Left lung (tissue), 4 donors: ENCODE measurements at regions not wholly inside any gene's neighbourhood (a gene's known extent, or its start where the extent isn't known, plus 50 kb on each side); places are given as distances from the start of the nearest gene placed in this dataset.

Experiments used
- ATAC-seq: fragments of 200-7000 bp; cut with Tn5 transposase; one replicate; pipeline ENCODE4 v1.9.1; 2020; ENCODE audit warnings: moderate library complexity
- DNase-seq, 4 donors: peaks; one replicate each; pipeline ENCODE4 v3.0.0-alpha.2; 2013 to 2020
- H3K27ac ChIP-seq, 2 donors: fragments of 200-600 bp; sonication (generic) in 1 of 2; one replicate each; pipeline versions ENCODE4 v1.5.0 to v1.8.0; 2020 to 2021
- H3K27me3 ChIP-seq, 2 donors: fragments of 200-600 bp; sonication (generic) in 1 of 2; one replicate each; pipeline versions ENCODE4 v1.5.0 to v1.8.0; 2020 to 2021
- H3K36me3 ChIP-seq, 2 donors: fragments of 200-600 bp; sonication (generic) in 1 of 2; one replicate each; pipeline versions ENCODE4 v1.5.0 to v1.8.0; 2020 to 2021
- H3K4me1 ChIP-seq, 2 donors: fragments of 200-600 bp; one replicate each; pipeline ENCODE4 v1.8.0; 2021
- H3K4me3 ChIP-seq, 2 donors: fragments of 200-600 bp; sonication (generic) in 1 of 2; one replicate each; pipeline versions ENCODE4 v1.5.0 to v1.8.0; 2020 to 2021; ENCODE audit warnings: mild to moderate bottlenecking in 1 of 2
- H3K9me3 ChIP-seq, 2 donors: fragments of 200-600 bp; sonication (generic) in 1 of 2; one replicate each; pipeline versions ENCODE4 v1.5.0 to v1.8.0; 2020 to 2021
- intact Hi-C, 2 donors: fragments of 100-400 bp; cut with DNase I; formaldehyde crosslinking; loops; one replicate each; pipeline versions ENCODE4 v1.11.2 to v1.14.2; 2022
- TF ChIP-seq, protein P1 (sequence below), 2 donors: fragments of 200-600 bp; sonication (generic) in 1 of 2; IDR thresholded peaks; one replicate each; pipeline versions ENCODE4 v1.5.0 to v1.8.0; 2021; ENCODE audit warnings: antibody characterized with exemption in 2 of 2
- donor health status: DM: no; HTN: yes; CAD: no.
- donor health status: DM: no; HTN: no; CAD: no.

DNA sequence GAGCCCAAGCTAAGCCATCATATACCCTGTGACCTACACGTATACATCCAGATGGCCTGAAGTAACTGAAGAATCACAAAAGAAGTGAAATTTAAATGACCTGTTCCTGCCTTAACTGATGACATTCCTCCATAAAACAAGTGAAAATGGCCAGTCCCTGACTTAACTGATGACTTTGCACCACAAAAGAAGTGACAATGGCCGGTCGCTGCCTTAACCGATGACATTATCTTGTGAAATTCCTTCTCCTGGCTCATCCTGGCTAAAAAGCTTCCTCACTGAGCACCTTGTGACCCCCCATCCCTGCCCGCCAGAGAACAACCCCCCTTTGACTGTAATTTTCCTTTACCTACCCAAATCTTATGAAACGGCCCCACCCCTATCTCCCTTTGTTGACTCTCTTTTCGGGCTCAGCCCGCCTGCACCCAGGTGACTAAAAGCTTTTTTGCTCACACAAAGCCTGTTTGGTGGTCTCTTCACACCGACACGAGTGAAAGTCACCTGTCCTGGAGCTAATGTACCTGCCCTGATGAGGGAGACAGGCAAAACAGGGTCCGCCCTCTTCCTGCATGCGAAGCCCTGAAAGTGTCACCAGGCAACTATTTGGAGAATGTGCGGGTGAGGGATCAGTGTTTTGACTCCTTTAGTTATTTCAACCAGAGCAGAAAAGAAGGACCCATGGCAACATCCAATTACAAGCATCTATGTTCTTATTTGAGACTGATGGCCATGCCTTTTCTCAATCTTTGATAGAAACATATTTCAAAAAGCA, 266.1 kb downstream of the SMARCA2 start:
- TF ChIP-seq, protein P1, sequence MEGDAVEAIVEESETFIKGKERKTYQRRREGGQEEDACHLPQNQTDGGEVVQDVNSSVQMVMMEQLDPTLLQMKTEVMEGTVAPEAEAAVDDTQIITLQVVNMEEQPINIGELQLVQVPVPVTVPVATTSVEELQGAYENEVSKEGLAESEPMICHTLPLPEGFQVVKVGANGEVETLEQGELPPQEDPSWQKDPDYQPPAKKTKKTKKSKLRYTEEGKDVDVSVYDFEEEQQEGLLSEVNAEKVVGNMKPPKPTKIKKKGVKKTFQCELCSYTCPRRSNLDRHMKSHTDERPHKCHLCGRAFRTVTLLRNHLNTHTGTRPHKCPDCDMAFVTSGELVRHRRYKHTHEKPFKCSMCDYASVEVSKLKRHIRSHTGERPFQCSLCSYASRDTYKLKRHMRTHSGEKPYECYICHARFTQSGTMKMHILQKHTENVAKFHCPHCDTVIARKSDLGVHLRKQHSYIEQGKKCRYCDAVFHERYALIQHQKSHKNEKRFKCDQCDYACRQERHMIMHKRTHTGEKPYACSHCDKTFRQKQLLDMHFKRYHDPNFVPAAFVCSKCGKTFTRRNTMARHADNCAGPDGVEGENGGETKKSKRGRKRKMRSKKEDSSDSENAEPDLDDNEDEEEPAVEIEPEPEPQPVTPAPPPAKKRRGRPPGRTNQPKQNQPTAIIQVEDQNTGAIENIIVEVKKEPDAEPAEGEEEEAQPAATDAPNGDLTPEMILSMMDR (IDR thresholded peaks at IDR 0.05) = no peak
- no peaks in the 10 kb centered on the region for H3K4me1 ChIP-seq
- H3K27me3 ChIP-seq = no peaks in the 10 kb centered on the region
- ATAC-seq (no peak), DNase-seq (no peak)
- H3K9me3 ChIP-seq = no peaks in the 10 kb centered on the region
- H3K4me3 ChIP-seq = no peak overlapping the region
- H3K36me3 ChIP-seq = no peaks in the 10 kb centered on the region
- intact Hi-C loops = no loop called here
- no peak overlapping the region for H3K27ac ChIP-seq

DNA sequence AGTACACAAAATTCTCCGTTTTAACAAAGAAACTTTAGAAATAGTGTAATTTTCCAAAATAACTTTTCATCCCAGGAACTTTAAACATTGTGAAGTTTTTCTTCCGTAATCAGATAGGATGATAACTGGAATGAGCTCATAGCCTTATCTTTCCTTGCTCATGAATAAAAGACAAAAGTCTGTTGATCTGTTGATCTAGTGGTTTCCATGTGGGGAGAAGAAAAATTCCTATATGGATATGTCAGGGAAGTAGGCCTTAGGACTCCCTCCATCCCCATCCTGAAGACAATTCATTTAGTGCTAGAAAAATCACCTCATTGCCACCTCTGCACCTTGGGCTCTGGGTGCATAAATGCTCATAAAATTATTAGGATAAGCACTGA, 266.6 kb downstream of the SMARCA2 start:
- Histone ChIP-seq H3K4me3 (no peak overlapping the region), H3K9me3 (no peaks in the 10 kb centered on the region), H3K27me3 (no peaks in the 10 kb centered on the region), H3K27ac (no peak overlapping the region), H3K4me1 (no peaks in the 10 kb centered on the region), H3K36me3 (no peaks in the 10 kb centered on the region)
- intact Hi-C loops = no loop called here
- no peak for DNase-seq
- TF ChIP-seq, protein P1 (IDR thresholded peaks at IDR 0.05) = no peak
- no peak for ATAC-seq

DNA sequence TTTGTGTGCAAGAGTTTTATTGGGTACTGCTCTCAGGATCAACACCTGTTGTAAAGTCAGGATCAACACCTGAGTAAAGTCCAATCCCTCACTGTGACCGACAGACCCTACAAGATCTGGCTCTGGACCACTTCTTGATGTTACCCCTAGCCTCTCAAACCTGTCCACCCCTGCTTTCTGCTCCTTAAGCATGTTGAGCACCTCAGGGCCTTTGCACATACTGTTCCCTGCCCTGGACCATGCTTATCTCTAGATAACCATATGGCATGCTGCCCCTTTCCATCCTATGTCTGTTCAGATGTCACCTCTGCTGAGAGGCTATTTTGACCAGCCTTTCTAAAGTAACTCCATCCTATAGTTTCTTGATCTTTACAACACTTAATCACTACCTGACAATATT, 269.6 kb downstream of the SMARCA2 start:
- H3K4me1 ChIP-seq = no peaks in the 10 kb centered on the region
- intact Hi-C loops = no loop called here
- ATAC-seq = no peak
- TF ChIP-seq, protein P1 (IDR thresholded peaks at IDR 0.05) = no peak
- H3K36me3 ChIP-seq = no peaks in the 10 kb centered on the region
- H3K27me3 ChIP-seq = no peaks in the 10 kb centered on the region
- H3K27ac ChIP-seq = no peak overlapping the region
- no peak overlapping the region for H3K4me3 ChIP-seq
- DNase-seq = no peak
- no peaks in the 10 kb centered on the region for H3K9me3 ChIP-seq

DNA sequence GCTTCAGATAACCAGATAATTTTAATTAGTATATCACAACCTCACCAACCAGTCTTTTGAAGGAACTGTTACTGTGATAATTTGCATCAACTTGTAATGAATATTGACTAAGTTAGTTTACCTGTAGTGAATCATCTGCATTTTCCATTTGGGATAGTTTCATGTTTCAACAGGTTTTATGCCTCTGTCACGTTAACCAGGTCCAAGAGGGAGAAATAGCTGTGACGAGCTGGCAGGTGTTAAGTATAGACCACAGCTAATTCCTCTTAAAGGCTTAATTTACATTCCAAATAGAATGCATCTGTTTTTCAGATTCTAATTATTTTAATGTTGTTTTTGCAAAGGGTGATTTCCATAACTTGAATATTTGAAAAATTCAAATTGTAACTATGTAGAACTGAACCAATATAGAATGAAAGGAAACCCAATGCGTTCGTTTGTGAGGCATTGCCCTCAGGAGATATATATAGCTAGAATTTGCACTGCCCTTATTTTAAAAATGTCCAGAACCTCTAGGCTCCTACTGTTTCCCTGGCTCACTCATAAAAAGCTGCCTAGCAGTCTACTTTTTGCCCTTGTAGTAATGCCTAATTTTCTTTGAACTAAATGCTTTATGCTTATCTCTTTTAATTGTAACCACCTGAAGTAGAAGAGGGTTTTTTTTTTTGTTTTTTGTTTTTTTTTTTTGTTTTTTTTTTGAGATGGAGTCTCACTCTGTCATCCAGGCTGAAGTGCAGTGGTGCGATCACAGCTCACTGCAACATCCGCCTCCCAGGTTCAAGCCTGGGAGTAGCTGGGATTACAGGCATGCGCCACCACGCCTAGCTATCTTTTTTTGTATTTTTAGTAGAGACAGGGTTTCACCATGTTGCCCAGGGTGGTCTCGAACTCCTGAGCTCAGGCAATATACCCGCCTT, 270.5 kb downstream of the SMARCA2 start:
- Histone ChIP-seq H3K4me3 (no peak overlapping the region), H3K27me3 (no peaks in the 10 kb centered on the region), H3K9me3 (no peaks in the 10 kb centered on the region), H3K4me1 (no peaks in the 10 kb centered on the region), H3K36me3 (no peaks in the 10 kb centered on the region), H3K27ac (no peak overlapping the region)
- no peak for ATAC-seq
- intact Hi-C loops = no loop called here
- TF ChIP-seq, protein P1 (IDR thresholded peaks at IDR 0.05) = no peak
- DNase-seq = no peak

DNA sequence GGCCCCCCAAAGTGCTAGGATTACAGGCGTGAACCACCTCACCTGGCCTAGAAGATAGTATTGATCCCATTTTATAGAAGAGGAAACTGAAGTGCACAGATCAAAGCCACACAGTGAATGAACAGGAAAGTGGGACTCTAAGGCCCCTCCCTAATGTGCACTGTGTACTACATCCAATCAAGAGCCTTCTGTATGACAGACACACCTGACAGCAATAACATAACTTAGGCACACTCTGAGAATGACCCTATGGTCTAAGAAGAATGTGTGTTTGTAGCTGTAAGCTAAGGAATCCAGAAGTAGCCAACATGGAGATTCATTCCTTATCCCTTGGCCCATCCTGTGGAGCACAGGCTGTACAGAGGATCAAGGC, 271.2 kb downstream of the SMARCA2 start:
- Histone ChIP-seq H3K27me3 (no peaks in the 10 kb centered on the region), H3K27ac (no peak overlapping the region), H3K9me3 (no peaks in the 10 kb centered on the region), H3K36me3 (no peaks in the 10 kb centered on the region), H3K4me3 (no peak overlapping the region), H3K4me1 (no peaks in the 10 kb centered on the region)
- TF ChIP-seq, protein P1 (IDR thresholded peaks at IDR 0.05) = no peak
- DNase-seq = no peak
- intact Hi-C loops = no loop called here
- peak; percentile 32 for ATAC-seq
